HG03469 (cell line): ENCODE measurements at regions not wholly inside any gene's neighbourhood (a gene's known extent, or its start where the extent isn't known, plus 50 kb on each side); places are given as distances from the start of the nearest gene placed in this dataset.
"Not testable (repeated sequence)": the region's sequence is repeated elsewhere in the genome, so short reads cannot be mapped to it uniquely, and the experiment has no call there.

ENCODE experiments used
- ATAC-seq: cut with Tn5 transposase; IDR thresholded peaks from one replicate; pipeline ENCODE4 v1.9.1; 2021; ENCODE audit warnings: mild to moderate bottlenecking, moderate library complexity, moderate number of reproducible peaks; ENCODE audit not compliant: unreplicated experiment

GRCh38 chr2:144903045-144903444 is 383.1 kb upstream of the ZEB2 start:
- not testable (repeated sequence) for ATAC-seq

DNA sequence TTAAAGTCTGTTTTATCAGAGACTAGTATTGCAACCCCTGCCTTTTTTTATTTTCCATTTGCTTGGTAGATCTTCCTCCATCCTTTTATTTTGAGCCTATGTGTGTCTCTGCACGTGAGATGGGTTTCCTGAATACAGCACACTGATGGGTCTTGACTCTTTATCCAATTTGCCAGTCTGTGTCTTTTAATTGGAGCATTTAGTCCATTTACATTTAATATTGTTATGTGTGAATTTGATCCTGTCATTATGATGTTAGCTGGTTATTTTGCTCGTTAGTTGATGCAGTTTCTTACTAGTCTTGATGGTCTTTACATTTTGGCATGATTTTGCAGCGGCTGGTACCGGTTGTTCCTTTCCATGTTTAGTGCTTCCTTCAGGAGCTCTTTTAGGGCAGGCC is 381.5 kb upstream of the ZEB2 start:
- ATAC-seq: not testable (repeated sequence)

- no peak for ATAC-seq
Observed at GRCh38 chr2:144896341-144896740, 376.4 kb upstream of the ZEB2 start.

DNA sequence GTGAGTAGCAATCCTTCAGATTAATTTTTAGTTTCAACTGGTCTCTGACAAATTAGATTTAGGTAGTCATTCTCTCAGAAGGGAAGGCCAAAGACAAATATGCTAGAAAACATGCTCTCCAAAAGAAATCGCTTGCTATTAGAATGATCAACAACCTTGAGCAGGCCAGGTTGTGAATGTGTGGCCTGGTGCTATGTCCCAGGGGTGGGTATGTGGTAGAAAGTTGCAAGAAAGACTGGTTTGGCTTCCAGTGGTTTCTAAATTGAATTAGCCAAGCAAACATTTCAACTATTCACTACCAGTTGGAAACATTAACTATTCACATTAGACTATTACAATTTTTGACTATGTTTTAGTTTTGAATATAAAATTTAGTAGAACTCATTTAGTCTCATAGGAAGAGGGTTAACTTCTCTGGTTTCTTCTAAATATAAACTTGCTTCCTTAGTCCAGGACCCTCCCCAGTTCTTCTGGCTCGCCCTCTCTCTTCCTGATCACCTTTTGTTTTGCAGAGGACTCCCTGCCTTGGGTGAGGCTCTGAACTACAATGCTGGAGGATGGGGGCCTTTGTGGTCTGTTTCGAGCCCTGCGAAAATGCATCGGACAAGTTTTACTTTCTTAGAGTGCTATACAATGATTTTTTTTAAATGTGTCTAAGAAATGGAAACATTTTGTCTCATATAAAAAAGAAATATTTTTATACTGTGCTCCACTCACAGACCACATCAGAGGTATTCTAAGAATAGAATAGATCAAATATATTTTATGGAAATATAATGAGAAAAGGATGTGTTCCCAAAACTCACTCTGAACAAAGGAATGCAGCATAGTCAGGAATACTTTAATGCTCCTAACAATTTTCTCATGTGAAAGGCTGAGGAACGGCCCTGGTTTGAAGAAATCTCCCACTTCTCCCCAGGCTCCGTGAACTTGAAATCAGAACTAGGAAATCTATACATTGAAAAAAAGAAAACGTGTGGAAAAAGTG is 375.0 kb upstream of the ZEB2 start:
- ATAC-seq: no peak

DNA sequence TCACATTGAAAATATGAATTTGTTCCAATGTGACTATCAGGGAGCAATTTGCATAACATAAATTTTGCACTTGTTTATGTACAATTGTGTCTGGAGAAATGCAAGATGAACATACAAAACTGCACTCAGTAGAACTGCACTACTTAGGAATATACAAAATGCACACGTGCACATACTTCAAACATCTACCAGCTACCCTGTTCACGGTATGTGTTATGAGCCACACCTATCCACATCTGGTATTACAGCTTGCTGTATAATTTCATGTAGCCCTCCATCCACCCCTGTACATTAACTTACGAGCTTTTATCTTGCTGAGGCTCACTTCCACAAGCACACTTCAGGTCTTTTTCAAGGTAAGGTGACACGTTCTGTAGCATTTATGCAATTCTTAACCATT is 373.5 kb upstream of the ZEB2 start:
- no peak for ATAC-seq

- no peak for ATAC-seq
Observed at GRCh38 chr2:144890828-144891227, 370.9 kb upstream of the ZEB2 start.

DNA sequence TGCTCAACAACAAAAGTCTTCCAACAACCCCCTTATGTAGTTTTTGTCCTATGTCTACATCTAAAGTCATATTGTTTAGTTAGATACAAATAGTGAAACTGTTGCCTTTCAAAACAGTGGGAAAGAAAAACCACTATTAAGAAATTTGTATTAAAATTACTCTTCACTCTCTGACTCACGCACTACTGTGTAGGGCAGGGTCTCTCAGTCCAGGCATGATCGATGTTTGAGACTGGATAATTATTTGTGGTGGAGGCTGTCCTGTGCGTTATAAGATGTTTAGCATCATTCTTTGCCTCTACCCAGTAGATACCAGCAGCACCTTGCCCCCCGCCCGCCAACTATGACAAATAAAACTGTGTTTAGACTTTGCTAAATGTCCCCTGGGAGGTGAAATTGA is 369.4 kb upstream of the ZEB2 start:
- ATAC-seq: no peak

GRCh38 chr2:144886862-144887261 is 366.9 kb upstream of the ZEB2 start:
- no peak for ATAC-seq

DNA sequence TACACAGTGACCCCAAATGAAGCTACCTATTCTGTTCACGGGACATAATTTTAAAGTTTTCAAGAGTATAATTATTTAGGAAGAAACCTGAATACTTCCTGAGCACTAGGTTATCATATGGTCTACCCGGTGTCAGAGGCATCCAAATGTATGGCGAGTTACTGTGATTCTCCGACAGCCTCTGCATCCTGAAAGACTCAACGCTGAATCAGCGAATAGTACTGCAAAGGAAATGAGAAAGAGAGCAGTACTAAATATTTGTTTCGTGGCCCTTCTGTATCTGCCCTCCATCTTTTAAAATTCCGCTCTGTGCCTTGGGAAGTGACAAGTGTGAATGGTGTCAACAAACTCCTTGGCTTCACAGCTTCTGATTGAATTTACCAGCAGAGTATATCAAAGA is 358.0 kb upstream of the ZEB2 start:
- no peak for ATAC-seq

- no peak for ATAC-seq
Observed at GRCh38 chr2:144876013-144876412, 356.1 kb upstream of the ZEB2 start.

DNA sequence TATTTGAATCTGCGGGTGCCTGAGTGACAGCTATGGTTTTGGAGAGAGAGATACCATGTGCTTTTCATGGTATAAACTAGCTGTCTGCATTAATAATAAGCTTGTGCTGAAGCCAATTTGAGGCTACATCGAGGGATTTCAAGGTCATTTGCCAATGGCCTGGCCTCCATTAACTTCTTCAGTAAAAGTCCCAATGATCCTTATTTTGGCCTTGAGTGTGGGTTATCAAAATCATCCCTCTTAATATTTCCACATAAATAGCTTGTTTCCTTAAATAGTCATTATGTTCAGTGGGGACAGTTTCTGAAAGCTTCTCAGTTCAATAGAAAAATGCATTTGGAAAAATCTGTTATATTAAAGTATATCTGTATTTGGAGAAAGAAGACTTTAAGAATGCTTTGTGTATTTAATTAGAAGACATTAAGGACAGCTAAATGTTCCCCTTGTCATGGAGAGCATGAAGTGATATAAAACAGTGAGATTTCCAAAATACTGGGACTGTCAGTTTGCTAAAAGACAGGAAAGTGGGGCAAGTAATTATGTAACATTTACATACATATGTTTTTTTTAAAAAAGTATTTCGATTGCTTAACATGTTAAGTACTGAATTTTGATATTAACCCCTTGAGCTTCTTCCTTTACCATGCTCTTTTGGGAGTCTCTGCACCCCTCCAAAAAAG is 355.5 kb upstream of the ZEB2 start:
- no peak for ATAC-seq

GRCh38 chr2:144865670-144866069 is 345.8 kb upstream of the ZEB2 start:
- ATAC-seq: no peak

DNA sequence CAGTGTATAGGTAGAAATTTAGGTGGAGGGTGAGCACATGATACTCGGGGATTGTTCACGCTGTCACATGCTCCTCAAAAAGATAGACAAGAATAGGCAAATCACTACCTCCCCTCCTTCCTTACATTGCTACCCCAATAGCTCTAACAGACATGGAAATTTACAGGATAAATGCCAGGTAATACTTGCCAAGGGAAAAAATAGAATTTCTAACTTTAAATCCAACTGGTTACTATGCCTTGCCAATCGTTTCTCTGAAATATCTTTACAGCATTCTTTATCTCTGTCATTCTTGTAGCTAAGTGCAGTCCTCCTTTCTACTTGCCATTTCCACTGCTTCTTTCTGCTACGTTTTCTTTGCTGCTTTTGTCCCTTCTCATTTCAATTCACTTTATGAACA is 339.8 kb upstream of the ZEB2 start:
- ATAC-seq: no peak

DNA sequence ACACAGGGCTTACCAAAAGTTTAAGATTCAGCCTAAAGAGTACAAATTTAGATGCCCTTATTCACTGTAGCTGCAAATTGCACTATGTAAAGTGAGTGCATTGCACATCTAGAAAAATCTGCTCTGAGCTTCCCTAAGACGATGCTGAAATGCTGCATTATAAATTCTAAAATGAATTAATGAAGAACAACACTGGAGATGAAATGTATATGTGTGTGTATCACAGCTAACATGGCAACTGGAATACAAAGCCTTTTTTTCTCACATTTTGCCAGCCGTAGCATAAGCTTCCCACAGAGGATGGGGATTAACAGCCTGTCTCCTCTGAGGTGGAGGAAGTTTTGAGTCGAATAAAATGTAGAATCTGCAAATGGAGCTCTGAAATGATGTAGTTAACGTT is 338.3 kb upstream of the ZEB2 start:
- ATAC-seq: no peak

- ATAC-seq: no peak
Observed at GRCh38 chr2:144854596-144854995, 334.7 kb upstream of the ZEB2 start.

DNA sequence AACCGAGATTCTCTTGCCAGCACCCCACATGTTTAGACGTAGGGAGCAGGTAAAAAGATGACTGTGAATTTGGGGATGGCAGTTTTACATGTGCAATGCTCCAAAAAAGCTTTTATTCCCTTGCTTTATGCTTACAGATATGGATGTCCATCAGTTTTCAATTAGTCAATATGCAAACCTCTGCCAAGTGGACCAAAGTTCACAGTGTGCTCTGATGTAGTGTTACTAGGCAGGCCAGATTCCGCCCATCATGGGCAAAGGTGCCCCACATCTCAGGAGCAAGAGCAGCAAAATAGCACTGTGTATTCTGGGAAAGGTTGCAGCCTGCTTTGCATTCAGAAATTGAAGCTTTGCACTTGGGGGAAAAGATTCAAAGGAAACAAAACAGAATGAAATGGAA is 329.7 kb upstream of the ZEB2 start:
- ATAC-seq: no peak

DNA sequence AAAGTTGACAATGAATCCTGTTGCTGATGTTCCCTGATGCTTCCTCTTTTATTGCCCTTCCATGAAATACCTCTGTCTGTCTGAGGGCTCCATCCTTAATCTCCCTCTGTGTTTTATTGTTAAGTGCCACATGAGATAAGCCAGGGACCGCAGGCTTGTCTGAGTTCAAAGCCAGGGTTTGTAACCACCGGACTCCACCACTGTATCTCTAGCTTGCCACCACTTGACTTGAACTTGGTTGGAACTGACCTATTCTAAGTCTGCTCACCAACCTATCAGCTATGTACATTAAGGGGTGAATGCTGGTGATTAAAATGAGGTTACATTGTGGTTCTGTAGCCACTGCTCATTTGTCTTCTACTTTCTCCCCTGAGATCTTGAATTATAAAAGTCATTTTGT is 328.5 kb upstream of the ZEB2 start:
- no peak for ATAC-seq

GRCh38 chr2:144847347-144848080 is 327.6 kb upstream of the ZEB2 start:
- ATAC-seq: no peak

DNA sequence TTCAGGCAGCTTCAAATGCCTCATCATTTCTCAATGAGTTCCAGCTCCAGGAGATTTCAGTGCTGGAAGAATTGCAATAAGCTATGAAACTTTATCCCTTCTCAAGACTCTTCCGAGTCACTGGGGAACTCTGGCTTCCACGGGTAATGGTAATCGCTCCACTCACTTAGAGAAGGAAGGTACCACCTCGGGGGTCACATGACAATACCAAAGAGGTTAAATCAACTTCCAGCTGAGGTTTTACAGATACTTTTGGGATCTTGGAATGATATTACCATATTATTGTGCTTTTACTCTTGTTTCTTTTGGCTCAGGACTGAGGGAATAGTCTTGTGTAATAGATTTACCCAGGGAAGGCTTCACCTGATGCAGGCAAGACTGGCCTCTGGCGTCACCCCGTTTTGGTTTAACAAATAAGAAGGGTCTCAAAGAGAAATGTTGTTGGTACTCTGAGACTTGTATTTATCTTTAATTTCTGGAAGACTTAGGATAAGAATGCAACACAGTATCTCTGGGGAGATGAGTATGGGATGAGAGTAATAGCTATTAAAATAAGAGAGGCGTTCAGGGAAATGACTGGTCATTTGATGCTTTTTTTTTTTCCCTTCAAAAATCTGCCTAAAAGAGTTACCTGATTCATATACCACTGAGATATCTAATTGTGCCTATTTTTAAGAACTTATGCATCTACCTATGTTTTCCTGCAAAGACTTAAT is 316.9 kb upstream of the ZEB2 start:
- no peak for ATAC-seq

DNA sequence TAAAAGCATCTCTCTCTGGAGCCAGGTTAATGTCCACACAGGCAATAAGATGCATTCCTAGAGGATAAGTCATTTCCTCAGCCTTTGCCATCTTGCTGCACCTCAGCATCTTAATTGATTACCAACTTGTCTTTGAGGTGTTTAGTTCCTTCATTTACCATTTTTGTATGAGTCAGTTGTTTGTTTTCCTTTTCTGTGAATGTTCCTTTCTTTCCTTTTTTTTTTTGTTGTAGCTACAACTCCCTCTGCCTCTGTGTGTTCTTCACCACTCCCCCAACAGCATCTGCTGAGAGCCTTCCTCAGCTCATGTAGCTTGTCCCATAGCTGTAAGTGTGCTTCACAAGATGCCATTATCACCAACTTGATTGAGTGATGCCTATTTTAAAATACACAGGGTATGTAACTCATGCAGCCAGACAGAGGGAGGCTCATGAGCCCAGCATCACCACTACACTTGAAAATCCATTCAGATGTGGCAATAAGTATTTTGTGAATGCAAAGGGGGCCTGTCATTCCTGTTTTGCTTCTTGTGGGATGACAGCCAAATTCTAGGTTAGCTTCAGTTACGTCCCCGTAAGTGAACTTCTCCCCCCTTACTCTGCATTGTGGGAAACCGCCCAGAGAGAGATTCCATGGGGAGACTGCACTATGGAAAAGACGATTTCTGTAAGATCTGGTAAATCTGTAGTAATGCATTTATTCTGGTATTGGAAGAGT is 315.9 kb upstream of the ZEB2 start:
- ATAC-seq: no peak
